HG02759 (cell line): ENCODE measurements at regions not wholly inside any gene's neighbourhood (a gene's known extent, or its start where the extent isn't known, plus 50 kb on each side); places are given as distances from the start of the nearest gene placed in this dataset.

Source experiments
- ATAC-seq: cut with Tn5 transposase; IDR thresholded peaks from one replicate; pipeline ENCODE4 v1.9.1; 2021; ENCODE audit warnings: mild to moderate bottlenecking, moderate library complexity; ENCODE audit not compliant: unreplicated experiment

- no peak for ATAC-seq
Measured at GRCh38 chr2:16615687-16616615, 49.7 kb downstream of the CYRIA start.

DNA sequence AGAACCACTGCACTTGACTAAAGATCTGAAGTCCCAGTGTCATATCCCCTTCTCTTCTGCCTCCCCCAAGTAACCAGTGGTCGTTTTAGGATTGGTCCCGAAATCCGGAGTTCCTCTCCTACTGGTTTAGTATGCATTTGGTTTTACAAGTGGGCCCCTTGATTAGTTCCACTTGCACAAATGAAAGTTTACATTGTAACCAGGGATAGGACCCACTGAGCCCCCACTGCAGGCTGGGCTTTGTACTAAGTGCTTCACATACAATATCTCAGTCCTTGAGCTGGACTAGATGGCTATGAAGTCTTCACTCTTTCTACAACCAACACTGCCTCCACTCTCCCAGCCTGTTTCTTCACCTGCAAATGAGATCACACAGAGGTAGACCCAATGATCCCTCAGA is 50.4 kb downstream of the CYRIA start:
- no peak for ATAC-seq

GRCh38 chr2:16614314-16614860 is 51.2 kb downstream of the CYRIA start:
- ATAC-seq: no peak

DNA sequence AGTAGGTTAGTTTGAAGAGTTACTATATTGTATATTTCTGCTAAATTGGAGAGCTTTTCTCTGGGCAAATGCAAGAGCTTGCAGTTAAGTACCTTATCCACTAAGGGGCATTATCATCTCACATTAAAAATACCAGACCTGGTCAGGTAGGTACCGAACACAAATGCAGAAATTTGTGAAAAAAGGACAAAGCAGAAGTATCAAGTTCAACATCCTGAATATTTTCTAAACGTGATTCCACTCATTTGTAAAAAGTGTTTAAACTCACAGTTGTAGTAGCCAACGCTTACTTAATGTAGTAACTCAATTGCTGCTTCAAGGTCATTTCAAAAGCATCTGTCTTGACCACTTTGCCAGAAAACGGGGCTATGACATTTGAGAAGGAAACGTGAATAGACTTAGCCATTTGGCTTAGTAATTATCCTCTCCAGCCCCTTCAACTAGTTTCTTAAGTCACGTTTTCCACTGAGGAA is 52.1 kb downstream of the CYRIA start:
- ATAC-seq: no peak

GRCh38 chr2:16612490-16612889 is 53.1 kb downstream of the CYRIA start:
- ATAC-seq: no peak

- no peak for ATAC-seq
Measured at GRCh38 chr2:16609786-16610185, 55.8 kb downstream of the CYRIA start.

DNA sequence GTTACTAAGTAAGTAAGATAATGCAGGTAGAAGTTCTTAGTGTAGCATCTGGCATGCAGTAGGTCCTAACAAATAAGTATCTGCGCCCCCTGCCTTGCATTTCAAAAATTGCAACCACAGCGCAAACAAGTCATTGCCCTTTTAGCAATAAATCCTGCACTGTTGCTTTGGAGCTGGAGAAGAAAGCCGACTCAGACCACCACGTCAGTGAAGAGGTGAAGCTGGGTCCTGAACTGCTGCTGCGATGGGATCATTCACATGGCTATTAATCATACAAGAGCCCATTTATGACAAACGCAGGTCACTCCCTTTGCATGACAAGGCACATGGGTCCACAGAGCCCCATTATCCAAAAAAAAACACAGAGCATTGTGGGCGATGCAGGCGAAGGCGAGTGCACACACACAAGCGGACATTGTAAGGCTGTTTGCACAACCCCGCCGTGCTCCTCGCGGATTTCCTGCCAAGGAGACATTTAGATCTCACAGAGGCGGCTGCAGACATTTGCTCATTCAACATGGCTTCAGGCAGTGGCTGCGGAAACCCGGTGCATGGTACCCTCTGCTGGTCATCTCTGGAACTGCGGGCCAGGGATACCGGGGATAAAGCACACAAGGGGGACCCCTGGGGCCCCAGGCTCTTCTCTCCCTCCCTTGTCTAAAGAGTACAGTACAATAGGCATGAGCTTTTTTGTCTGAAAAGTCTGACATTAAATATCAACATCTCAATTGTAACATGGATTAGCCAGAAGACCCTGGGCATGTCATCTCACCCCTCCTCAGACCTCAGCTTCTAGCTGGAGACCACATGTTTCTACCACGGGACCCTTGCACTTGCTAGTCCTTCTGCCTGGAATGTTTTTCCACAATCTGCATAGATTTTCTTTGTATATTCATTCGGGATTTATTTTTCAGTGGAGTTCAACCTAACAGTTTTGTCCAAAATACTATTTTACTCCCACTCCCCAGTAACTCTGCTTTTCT is 56.7 kb downstream of the CYRIA start:
- peak; percentile 93 for ATAC-seq

DNA sequence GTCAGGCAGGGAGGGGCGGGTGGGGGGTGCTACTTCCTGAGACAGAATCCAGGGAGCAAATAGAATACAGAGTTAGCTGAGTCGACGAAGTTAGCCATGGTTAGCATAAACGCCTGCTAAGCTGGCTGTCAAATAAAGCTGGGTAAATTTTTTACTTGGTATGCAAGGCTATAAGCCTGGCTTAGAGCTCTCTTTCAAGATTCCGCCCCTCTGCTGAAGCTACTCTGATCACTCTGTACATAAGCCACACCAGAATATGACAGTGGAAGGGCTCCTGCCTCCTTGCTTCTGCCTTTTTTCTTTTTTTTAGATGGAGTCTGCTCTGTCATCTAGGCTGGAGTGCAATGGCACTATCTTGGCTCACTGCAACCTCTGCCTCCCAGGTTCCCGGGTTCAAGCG is 58.3 kb downstream of the CYRIA start:
- no peak for ATAC-seq

GRCh38 chr2:16604236-16604635 is 61.4 kb downstream of the CYRIA start:
- no peak for ATAC-seq

DNA sequence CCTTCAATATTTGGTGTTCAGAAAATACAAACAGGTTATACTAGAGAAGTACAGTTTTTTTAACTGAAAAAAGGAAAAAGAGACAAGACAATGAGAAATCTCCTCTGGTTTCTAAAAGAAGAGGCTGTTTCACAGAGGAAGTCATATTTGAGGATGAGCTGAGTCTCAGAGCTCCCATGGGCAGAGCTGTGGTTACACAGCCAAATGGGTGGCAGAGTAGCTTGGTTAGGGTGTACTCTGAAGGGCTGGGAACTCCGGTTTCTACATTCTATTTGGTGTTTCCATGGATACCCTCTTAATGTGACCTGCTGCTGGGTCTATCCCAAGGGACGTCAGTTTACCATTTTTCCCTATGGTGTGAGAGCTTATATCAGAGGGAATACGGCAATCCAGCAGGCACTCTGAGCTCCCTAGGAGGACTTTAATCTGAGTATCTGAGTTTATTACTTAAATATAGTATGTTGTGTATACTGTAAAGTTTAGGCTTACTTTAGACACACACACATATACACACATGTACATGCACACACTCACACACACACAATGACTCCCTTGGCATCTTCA is 74.2 kb downstream of the CYRIA start:
- ATAC-seq: no peak

- ATAC-seq: no peak
Measured at GRCh38 chr2:16589465-16589864, 76.2 kb downstream of the CYRIA start.

DNA sequence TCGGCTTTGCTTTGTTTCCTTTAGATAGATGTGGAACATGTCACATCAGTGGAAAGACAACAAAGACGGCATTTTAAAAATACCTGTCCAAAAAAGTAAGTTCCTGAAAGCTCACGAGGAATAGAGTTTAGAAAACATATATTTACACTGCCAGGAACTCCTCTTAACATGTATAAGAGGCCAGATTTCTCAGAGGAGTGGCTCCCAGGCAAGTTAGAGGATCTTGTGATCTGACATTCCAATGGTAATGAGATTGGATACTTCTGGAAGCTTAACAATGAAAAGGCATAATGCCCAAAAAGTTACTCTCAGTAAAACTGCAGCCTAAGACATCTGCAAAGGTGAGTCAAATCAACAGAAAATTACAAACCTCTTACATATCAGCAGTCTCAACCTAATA is 77.1 kb downstream of the CYRIA start:
- no peak for ATAC-seq

DNA sequence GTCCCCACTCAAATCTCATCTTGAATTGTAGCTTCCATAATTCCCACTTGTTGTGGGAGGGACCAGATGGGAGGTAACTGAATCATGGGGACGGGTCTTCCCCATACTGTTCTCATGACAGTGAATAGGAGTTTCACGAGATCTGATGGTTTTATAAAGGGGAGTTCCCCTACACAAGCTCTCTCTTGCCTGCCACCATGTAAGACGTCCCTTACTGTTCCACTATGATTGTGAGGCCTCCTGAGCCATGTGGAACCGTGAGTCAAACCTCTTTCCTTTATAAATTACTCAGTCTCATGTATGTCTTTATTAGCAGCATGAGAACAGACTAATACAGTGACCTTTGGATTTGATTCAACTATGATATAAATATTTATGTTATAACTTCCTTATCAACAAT is 78.0 kb downstream of the CYRIA start:
- no peak for ATAC-seq

DNA sequence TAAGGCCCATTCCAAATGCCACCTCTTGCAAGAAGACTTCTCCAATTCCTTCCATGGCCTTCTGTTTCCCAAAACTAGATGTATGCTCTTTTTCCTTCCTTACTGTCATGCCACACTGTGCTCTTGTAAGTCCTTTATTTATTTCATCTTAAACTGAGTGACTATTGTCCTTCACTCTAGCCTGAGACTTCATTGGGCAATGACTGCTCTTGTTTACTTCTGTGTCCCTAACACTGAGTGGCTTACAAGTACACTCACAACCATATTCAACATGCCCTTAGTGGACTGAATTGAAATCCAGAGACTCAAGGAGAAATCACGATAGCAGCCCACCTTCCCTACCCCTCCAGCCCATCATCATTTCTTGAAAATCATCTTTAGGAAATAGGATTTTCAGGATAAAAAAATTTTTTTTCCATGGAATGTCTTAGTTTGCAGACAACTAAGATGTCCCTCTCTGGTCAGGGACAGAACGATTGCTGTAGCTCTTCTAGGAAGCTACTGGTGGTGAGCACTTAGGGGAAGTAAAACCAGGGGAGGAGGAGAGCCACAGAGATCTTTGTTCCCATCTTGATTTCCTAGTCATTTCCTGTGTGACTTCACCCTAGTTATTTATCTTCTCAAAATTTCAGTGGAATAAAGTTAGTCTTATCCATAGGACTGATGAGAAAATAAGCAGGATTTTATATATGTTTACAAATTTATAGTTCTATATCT is 80.7 kb downstream of the CYRIA start:
- ATAC-seq: no peak

GRCh38 chr2:16584084-16584483 is 81.5 kb downstream of the CYRIA start:
- ATAC-seq: no peak

- no peak for ATAC-seq
Measured at GRCh38 chr2:16581241-16581640, 84.4 kb downstream of the CYRIA start.

DNA sequence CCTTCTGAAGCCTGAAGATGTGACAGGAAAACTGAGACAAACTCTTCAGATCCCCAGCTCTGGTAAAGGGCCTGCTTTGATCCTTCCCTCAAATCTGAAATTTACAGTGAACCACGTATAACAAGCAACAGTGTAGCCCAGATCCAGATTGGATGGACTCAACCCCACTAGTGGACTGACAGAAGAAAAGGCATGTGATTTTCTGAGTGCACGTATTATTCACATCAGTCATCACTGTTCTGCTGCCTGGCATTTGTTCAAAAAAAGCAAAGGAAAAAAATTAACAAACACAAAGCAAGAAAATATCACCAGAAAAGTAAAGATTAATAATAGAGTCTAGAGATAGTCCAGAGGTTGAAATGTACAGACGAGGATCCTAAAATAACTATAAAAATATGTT is 87.6 kb downstream of the CYRIA start:
- no peak for ATAC-seq

DNA sequence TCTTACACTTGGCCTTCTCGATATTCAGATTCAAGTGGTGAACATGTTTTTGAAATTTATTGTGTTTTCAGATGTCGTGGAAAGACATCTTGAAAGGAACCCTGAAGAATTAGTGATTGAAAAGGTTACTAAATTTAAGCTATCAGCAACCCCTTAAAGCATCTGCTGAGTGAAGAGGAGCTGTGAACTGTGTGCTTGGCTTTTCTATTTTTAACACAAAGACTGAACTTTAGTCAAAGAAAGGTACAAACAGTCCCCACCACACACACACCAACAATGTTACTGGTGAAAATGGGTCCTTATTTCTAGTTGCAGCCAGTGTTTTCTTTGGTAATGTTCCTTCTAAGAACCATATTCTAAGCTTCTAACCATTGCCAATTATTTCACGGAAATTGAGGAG is 95.1 kb downstream of the CYRIA start:
- ATAC-seq: no peak

DNA sequence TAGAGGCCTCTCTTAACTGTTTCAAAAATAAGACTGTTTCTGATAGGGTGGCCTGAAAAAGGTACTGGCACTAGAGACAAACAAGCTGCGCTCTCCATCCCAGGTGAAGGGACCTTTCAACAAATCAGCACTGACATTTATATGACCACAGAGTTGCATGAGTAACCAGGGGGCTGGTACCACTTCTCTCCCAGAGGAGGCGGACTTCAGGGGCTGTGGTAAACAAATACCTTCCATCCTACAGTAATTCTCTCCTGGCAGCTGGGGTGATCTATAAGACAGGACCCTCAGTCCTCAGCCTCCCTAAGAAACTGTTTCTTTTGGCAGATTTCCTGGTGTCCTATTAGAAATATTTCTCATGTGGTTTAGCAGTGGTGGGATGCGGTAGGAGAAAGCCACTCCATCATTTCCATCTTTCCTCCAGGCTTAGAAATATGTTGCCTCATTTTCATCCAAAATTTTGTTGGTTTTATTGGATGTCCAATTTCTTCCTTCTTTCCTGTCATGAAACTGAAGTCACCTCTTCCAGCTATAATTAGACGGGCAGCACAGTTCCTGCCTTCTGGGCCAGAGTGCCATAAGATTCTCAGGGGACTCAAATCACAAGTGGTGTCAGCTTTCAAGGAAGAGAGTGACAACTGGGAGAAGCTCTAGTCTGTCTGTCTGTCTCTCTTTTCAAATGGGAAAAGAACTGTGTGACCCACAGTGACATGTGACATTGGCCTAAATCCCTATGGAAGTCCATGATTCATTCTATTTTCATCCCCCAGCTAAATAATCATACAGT is 96.4 kb downstream of the CYRIA start:
- no peak for ATAC-seq

GRCh38 chr2:16566701-16567100 is 98.9 kb downstream of the CYRIA start:
- no peak for ATAC-seq
